Activated T-cell treated with anti-CD3 and anti-CD28 coated beads for 1 hour (primary cell): ENCODE measurements at regions not wholly inside any gene's neighbourhood (a gene's known extent, or its start where the extent isn't known, plus 50 kb on each side); places are given as distances from the start of the nearest gene placed in this dataset.
"Not testable (repeated sequence)": the region's sequence is repeated elsewhere in the genome, so short reads cannot be mapped to it uniquely, and the experiment has no call there.

ENCODE experiments used
- DNase-seq: peaks from one replicate; pipeline ENCODE4 v3.0.0-alpha.2; 2020; ENCODE audit warnings: low read depth

DNA sequence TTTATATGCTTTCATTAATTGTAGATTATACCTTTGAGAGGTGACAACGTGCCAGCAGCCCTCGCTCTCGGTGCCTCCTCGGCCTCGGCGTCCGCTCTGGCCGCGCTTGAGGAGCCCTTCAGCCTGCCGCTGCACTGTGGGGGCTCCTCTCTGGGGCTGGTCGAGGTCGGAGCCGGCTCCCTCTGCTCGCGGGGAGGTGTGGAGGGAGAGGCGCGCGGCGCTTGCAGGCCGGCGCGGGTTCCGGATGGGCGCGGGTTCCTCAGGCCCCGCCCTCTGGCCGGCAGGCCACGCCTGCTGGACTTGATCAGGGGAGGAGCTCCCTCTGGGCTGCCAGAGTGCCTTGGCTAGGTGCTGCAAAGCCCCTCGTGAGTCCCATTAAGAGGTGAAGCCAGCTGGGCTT, 321.1 kb upstream of the PCDH18 start:
- no peak for DNase-seq

DNA sequence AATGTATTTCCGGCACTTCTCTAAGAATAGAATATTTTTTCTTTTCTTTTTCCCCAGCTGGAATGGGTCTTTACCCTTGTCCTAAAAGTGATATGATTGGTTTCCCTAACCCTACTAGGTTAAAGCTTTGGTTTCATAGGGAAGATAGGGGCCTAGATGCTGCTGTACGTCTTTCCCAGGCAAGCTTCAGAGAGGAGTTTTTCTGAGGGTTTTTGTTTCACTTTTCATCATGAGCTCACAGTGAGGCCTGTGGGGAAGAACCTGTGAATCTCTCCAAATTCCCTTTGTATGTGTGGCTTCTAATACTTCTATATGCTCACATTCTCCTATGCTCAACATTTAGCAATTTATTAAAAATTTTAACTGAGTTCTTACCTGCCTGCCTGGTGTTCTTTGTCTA, 320.0 kb upstream of the PCDH18 start:
- DNase-seq = no peak

DNA sequence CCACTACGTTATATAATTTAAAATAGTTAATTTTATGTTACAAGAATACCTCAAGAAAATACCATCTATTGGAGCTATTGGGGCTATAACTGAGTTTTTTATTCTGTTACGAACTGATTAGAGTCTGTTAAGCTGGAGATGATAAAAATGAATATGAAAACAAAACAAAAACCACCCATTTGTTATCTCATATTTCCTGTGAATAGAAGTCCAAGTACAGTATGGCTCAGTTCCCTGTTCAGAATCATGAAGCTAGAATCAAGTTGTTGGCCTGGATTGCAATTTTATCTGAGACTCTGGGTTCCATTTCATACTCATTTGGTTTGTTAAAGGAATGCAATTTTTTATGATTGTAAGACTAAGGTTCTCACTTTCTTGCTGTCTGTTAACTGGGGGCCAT, 319.1 kb upstream of the PCDH18 start:
- no peak for DNase-seq

DNA sequence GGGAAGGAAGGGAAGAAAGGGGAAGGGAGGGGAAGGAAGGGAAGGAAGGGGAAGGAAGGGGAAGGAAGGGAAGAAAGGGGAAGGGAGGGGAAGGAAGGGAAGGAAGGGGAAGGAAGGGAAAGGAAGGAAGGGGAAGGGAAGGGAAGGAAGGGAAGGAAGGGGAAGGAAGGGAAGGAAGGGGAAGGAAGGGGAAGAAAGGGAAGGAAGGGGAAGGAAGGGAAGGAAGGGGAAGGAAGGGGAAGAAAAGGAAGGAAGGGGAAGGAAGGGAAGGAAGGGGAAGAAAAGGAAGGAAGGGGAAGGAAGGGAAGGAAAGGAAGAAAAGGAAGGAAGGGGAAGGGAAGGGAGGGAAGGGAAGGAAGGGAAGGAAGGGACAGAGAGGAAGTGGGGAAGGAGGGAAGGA, 295.7 kb upstream of the PCDH18 start:
- not testable (repeated sequence) for DNase-seq

DNA sequence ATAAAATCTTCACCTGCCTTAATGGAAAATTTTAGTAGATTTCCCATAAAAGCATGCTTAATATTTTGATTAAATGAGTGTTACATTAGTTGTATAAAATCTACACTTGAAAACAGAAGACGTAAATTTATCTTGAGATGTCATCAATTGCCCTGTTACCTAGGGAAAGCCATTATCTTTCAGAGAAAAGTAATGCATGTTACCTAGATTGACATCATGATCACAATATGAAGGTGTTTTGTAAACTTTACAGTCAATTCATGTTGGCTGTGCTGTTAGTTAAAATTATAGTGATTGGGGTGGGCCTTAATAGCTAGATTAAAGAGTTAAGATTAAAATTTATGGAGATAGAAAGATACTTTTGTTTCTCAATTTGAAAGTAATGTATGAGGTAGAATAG, 293.2 kb upstream of the PCDH18 start:
- DNase-seq = no peak

DNA sequence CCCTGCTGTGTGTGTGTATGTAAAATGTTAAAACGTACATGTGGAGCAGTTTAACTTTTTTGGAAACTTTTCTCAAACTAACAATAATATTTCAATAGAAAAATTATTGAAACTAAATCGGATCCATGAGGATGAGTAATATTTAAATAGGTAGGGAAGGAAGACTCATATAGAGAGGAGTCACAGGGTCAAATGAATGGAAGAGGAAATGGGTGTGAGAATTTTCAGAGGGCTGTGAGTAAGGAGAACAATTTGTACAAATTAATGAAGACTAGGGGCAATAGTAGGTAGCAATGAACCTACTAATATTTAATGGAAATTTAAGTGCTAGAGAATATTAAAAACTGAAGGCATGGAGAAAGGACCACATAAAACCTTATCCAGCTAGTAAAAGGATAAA, 290.7 kb upstream of the PCDH18 start:
- DNase-seq = no peak

DNA sequence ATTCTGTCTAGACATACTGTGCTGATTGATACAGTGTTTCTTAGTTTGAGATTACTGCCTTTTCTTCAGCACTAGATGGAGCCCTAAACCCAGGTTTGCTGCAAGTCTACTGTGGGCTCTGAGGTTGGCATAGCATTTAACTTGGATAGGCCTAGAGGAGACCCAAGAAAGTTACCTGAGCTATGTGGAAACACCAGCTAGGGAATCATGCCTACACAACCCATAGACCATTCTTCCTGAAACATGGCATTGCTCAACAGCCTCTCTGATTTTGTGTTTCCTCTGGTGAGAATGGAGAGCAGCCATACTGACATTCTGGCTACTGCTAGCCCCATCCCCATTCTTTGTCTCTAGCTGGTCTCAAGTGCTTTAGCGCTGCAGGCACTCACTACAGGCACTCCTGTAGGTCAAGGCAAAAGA, 287.7 kb upstream of the PCDH18 start:
- DNase-seq = no peak

DNA sequence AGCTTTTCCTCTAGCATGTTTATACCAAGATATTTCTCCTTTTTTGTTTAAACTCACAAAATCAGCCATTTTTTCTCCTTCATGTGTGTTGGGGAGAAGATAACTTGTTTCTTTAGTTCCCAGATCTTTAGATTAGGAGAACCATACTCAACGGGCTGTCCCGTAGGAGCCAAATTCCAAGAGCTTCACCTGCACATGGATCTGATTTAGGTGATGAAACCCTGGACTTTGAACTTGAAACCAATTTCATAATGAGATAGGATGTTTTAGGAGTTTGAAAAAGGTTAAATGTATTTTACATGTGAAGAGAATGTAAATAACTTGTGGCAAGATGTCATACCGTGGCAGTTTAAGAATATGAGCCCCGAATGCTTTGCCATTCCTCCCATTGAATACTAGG, 280.0 kb upstream of the PCDH18 start:
- DNase-seq = no peak

DNA sequence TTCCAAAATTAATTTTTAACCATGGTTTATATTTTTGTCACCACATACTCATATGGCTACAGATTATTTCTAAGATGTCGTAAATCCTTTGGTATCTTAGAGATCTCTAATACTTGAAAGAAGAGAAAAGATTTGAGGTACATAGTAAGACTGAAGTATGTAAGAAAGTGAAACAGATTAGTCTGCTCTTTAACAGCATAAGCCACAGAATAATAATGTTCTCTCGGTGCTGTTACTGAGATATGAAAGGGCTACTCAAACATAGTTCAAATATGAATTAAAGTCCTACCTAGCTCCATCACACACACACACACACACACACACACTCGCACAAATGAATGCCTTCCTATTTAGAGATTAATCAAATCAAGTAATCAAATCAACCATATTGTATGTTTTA, 274.1 kb upstream of the PCDH18 start:
- no peak for DNase-seq

DNA sequence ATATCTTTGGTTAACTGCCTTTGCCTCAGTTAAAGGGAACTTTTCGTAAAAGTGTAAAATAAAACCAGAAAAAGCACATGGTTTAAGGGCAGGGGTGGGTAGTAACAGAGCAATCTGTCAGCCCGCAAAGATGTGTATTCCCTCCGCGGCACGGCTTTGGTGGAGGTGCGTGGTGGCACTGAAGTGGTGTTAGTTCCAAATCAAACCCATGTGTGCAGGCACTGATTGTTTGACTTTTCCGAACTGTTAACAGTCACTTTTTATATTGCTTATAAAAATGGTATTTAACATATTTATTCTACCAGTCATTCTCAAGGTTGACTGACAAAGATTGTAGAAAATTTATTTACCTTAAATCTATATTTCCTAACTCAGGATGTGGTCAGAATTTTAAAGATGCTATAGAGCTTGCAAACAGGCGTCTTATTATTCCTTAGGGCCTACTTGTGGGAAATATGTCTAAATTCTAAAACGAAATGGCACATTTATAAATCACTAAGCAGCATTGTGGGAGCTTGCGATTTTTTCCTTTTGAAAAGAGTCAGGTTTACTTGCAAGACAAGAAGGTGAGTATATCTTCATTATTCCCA, 272.7 kb upstream of the PCDH18 start:
- no peak for DNase-seq

DNA sequence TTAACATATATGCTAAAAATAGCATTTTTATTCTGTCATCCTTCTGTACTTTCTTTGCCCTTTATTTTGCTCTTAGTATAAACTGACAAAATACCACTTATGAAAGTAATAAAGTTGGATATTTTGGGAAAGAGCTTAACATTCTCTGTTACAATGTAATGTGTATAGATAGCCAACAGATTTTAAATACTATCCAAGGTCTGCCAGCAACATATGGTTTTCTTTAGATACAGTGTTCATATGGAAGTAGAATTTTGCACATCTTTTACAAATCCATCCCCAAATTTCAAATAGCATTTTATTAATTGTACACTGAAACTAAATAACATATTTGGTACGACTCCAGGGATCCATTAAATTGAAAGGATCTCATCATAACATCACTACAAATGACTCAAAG, 268.6 kb upstream of the PCDH18 start:
- no peak for DNase-seq

DNA sequence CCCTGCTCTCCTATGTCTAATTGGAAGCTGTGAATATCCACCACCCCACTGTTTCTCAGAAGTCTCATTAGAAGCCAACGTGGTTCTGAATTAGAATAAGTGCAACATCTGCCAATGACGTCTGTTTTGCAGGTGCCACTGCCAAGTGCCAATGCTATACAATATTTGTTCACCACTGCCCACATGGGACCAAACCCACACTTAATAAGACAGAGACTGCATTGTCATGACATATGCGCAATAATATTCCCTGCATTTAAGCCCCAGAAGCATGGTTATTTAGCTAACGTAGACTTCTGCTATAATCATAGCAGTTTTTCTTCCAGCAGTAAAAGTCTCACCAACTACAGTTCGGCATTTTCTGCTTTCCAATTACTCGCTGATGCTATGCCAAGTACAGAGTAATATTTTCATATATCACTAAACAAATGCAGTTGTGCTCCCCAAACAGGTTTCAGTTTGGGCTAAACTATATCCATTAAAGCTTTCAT, 262.5 kb upstream of the PCDH18 start:
- DNase-seq = no peak

DNA sequence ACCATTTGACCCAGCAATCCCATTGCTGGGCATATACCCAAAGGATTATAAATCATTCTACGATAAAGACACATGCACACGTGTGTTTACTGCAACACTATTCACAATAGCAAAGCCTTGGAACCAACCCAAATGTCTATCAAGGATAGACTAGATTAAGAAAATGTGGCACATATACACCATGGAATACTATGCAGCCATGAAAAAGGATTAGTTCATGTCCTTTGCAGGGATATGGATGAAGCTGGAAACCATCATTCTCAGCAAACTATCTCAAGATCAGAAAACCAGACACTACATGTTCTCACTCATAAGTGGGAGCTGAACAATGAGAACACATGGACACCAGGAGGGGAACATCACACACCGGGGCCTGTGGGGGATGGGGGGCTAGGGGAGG, 257.0 kb upstream of the PCDH18 start:
- DNase-seq = not testable (repeated sequence)

DNA sequence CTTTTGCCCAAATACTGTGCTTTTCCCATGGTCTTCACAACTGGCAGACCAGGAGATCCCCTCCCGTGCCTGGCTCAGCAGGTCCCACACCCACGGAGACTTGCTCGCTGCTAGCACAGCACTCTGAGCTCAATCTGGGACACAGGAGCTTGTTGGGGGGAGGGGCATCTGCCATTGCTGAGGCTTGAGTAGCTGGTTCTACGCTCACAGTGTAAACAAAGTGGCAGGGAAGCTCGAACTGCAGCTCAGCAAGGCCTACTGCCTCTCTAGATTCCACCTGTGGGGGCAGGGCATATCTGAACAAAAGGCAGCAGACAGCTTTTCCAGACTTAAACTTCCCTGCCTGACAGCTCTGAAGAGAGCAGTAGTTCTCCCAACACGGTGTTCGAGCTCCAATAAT, 251.6 kb upstream of the PCDH18 start:
- DNase-seq = not testable (repeated sequence)

DNA sequence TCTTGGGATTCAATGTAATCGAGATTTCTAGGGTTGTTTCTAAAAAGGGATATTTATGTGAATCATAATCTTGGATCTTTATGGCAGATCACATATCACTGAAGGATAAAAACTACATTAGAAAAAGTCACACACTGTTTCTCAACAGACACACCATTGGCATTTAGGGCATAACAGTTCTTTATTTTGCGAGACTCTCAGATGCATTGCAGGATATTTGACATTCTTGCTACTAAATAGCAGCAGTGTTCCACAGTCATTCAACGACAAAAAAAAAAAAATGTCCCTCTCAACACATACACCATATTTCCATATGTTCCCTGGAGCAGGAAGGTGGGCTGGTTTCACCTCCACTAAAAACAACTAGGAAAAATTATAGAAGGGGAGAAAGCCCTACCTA, 243.4 kb upstream of the PCDH18 start:
- DNase-seq = no peak

DNA sequence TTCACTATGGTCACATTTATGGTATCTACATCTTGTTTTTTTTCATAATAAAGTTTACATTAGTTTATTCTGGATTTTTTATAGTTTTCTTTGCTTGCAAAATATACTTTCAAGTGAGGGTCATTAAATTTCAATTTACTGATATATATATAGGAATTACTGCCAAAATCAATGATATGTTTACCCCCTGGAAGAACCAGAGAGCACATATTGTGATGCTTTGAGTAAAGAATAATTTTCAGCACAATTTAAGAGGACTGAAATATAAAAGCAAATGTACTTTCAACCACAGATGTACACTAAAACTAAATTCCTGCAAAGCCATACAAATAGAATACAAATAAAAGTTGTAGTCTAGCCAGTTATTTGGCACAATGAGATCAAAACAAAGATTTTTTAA, 242.2 kb upstream of the PCDH18 start:
- DNase-seq = no peak

DNA sequence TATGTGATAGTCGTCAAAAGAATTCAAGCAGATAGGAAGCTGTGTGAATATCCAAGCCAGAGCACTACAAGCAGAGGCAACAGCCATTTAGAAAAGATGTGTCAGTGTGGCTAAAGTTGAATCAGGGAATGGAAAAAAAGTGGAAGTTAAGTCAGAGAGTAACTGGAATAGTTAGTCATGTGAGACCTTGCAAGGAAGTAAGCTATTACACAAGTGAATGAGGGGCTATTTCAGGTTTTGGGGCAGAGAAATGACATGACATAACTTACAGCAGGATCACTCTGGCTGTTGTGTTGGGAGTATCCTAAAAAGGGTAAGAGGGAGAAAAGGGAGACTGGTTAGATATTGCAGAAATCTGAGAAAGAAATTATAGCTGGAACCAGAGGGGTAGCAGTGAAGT, 236.6 kb upstream of the PCDH18 start:
- no peak for DNase-seq

DNA sequence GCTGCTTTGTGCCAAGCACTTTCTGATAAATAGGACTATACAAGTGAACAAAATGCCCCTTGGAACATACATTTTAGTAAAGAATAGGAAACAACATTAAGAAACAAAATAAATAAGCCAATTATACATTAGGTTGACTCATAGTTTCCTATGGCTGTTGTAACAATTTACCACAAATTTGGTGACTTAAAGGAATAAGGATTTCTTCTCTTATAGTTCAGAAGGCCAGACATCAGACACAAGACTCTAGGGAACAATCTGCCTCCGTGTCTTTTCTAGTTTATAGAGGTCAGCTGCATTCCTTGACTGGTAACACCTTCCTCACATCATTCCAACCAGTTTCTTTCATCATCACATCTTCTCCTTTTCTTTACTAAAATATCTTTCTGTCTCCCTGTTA, 235.9 kb upstream of the PCDH18 start:
- no peak for DNase-seq

DNA sequence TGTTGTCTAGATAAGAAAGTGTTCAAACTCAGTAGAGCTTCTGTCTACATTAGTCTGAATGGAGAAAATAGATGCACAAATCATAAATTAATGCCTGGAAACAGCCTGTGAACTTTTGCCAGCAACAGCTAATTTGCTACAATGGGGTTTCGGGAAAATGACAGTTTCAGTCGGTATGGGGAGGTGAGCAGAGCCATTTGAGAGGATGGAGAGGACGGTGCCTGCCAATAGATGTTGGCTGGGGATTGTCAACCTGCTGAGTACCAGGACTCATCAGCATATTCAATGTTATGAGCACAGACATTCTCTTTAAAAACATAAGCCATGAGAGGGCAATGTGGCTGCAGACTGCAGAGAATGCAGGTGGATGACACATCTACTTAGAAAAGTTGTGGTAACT, 230.3 kb upstream of the PCDH18 start:
- no peak for DNase-seq

DNA sequence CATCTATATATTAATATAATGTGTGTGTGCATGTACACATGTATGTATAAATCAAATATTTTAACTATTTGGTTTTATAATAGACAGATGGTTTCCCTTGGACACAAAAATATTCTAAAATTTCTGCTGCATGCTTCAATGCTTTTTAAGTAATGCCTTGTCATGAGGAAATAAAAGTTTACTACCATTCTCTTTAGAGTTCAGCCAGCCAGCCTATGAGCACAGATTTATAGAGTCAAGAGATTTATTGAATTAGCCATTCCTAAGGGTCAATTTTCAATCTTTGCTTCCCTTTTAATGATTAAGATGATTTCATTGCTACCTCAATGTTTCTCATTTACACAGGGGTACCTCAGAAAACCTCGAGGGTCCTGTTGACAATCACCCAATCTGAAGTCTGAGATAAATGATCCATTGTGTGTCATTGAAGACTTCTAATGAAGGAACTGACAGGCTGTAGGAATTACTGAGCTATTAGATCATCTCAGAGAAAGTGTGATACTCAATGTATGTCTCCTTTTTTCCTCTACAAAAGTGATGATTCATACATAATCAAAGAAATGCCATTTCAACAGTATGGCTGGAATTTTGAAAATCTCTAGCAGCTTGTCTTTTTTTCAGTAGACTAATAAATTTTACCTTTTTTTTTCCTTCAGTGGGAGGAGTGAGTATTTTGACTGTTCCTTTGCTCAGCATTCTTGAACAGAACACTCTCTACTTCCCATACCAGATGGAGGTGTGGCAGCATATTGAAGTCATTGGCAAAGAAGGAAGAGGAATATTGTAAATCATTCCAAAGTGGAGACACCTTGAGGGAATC, 222.6 kb upstream of the PCDH18 start:
- no peak for DNase-seq

DNA sequence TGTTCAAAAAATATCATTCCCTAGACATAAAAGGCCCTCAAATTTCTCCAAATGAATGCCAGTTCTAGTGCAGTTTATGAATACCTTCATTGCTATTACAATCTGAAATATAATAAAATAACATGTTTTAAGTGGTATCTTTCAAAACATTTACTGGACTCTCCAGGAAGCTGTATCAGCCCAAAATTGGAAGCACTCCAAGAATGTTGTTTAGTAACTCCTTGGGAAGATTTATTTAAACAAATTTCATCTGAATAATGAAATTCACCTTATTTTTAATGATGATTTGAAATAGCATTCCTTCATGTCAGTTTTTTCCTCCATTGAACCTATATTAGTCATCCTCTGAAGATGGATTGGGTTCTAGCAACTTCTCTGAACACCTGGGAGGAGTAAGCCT, 217.2 kb upstream of the PCDH18 start:
- no peak for DNase-seq

DNA sequence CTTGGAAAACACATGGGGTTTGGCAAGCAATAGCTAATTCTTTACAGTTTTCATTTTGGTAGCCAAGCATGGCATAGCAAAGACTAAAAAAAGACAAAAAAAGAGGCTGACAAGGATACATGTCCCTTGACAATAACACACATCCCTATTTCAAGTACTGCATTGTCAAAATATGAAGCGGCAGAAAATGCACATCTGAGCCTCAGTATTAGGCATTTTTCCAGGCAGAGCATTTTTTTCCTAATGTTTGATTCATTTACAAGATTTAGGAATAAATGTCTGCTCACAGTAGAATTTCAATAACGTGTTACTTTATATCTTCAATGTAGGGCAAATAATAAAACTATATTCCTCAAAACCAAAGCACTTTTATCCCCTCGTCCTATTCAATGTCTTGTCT, 216.3 kb upstream of the PCDH18 start:
- DNase-seq = no peak

DNA sequence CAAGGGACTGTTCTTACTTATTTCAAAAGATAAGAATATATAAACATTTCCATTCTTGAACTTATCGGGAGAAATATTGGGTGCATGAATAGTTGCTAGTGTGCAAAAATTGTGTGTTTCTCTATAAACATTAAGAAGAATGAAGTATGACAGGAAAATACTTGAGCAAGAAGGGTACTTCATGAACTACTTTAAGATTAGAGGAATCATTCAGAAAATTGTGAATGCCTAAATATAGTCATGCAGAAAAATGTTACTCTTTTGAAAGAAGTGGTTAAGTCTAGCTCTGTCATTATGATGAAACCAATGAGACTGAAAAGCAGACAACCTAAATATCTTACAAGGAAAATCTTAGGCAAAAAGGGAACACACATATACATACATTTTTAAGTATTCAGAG, 207.8 kb upstream of the PCDH18 start:
- DNase-seq = no peak

DNA sequence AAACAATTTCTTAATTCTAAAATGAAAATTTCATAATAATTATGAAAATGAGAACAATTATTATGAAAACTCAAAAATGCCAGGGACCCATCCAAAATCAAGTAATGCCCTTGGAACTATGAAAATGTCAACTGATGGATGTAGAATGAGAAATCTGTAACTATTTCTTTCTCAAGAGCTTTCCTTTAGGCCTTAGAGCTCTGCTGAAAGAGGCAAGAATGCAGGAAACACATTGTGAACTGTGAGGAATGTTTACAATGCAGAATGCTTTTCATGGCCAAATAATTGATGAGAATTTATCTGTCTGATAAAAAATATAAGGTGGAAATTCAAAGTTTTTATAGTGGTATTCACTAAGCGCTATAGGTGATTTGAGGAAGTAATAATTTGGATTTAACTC, 207.1 kb upstream of the PCDH18 start:
- DNase-seq = no peak
